ENCODE measurements at regions not wholly inside any gene's neighbourhood (a gene's known extent, or its start where the extent isn't known, plus 50 kb on each side); places are given as distances from the start of the nearest gene placed in this dataset.

DNA sequence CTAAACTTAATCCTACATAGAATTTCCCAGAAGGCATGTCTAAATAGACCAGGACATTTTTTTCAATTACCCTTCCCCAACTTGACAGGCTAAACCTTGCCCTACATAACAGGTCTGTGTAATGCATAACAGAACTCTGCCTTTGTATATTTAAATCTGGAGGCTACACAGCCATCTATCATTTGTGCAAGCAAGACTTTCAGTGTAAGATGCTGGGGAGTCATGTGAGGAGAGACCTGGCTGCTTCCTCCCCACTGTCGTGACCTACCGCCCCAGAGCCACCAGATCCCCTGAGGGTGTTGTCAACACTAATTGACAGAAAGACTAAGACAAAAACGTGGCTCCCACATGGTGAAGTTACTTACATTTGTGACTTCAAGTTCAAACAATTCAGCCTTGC lies 342.2 kb downstream of the PPARGC1A start:
- no peak for TF ChIP-seq POLR2A (IDR thresholded peaks at IDR 0.05; ENCODE audit: insufficient read depth in 1 of 2, low read depth in 2 of 2, low read length in 2 of 2)
- TF ChIP-seq ZNF282 (IDR thresholded peaks at IDR 0.05; ENCODE audit: partially characterized antibody), result no peak
- TF ChIP-seq, protein P1, sequence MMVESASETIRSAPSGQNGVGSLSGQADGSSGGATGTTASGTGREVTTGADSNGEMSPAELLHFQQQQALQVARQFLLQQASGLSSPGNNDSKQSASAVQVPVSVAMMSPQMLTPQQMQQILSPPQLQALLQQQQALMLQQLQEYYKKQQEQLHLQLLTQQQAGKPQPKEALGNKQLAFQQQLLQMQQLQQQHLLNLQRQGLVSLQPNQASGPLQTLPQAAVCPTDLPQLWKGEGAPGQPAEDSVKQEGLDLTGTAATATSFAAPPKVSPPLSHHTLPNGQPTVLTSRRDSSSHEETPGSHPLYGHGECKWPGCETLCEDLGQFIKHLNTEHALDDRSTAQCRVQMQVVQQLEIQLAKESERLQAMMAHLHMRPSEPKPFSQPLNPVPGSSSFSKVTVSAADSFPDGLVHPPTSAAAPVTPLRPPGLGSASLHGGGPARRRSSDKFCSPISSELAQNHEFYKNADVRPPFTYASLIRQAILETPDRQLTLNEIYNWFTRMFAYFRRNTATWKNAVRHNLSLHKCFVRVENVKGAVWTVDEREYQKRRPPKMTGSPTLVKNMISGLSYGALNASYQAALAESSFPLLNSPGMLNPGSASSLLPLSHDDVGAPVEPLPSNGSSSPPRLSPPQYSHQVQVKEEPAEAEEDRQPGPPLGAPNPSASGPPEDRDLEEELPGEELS (CRISPR knock-in tag; IDR thresholded peaks at IDR 0.05), result no peak
- TF ChIP-seq, protein P2, sequence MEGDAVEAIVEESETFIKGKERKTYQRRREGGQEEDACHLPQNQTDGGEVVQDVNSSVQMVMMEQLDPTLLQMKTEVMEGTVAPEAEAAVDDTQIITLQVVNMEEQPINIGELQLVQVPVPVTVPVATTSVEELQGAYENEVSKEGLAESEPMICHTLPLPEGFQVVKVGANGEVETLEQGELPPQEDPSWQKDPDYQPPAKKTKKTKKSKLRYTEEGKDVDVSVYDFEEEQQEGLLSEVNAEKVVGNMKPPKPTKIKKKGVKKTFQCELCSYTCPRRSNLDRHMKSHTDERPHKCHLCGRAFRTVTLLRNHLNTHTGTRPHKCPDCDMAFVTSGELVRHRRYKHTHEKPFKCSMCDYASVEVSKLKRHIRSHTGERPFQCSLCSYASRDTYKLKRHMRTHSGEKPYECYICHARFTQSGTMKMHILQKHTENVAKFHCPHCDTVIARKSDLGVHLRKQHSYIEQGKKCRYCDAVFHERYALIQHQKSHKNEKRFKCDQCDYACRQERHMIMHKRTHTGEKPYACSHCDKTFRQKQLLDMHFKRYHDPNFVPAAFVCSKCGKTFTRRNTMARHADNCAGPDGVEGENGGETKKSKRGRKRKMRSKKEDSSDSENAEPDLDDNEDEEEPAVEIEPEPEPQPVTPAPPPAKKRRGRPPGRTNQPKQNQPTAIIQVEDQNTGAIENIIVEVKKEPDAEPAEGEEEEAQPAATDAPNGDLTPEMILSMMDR (CRISPR knock-in tag; IDR thresholded peaks at IDR 0.05), result no peak
- no peak for TF ChIP-seq MEIS1 (CRISPR knock-in tag; IDR thresholded peaks at IDR 0.05; ENCODE audit: borderline replicate concordance)
- no peak for TF ChIP-seq RFX5 (IDR thresholded peaks at IDR 0.05; ENCODE audit: low read depth, low read length)
- TF ChIP-seq RFX3 (CRISPR knock-in tag; IDR thresholded peaks at IDR 0.05), result no peak
- TF ChIP-seq, protein P3, sequence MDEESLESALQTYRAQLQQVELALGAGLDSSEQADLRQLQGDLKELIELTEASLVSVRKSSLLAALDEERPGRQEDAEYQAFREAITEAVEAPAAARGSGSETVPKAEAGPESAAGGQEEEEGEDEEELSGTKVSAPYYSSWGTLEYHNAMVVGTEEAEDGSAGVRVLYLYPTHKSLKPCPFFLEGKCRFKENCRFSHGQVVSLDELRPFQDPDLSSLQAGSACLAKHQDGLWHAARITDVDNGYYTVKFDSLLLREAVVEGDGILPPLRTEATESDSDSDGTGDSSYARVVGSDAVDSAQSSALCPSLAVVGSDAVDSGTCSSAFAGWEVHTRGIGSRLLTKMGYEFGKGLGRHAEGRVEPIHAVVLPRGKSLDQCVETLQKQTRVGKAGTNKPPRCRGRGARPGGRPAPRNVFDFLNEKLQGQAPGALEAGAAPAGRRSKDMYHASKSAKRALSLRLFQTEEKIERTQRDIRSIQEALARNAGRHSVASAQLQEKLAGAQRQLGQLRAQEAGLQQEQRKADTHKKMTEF (CRISPR knock-in tag; IDR thresholded peaks at IDR 0.05), result no peak
- TF ChIP-seq, protein P4, sequence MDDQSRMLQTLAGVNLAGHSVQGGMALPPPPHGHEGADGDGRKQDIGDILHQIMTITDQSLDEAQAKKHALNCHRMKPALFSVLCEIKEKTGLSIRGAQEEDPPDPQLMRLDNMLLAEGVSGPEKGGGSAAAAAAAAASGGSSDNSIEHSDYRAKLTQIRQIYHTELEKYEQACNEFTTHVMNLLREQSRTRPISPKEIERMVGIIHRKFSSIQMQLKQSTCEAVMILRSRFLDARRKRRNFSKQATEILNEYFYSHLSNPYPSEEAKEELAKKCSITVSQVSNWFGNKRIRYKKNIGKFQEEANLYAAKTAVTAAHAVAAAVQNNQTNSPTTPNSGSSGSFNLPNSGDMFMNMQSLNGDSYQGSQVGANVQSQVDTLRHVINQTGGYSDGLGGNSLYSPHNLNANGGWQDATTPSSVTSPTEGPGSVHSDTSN (CRISPR knock-in tag; IDR thresholded peaks at IDR 0.05; ENCODE audit: borderline replicate concordance), result no peak

Data from HepG2 (cell line).